Mucosa of rectum (tissue), 2 donors: ENCODE measurements at regions not wholly inside any gene's neighbourhood (a gene's known extent, or its start where the extent isn't known, plus 50 kb on each side); places are given as distances from the start of the nearest gene placed in this dataset.

Experiments used
- H3K27ac ChIP-seq, 2 donors: one replicate each; pipeline ENCODE4 v1.7.0; 2013; ENCODE audit warnings: inconsistent platforms in 2 of 2, low read depth in 2 of 2, low read length in 2 of 2
- H3K27me3 ChIP-seq, 2 donors: one replicate each; pipeline ENCODE4 v1.7.0; 2013; ENCODE audit warnings: low read length in 2 of 2; ENCODE audit not compliant: control insufficient read depth in 2 of 2, insufficient read depth in 2 of 2
- H3K36me3 ChIP-seq, 2 donors: one replicate each; pipeline ENCODE4 v1.7.0; 2013; ENCODE audit warnings: low read length in 2 of 2; ENCODE audit not compliant: control insufficient read depth in 2 of 2, insufficient read depth in 2 of 2
- H3K4me1 ChIP-seq, 2 donors: one replicate each; pipeline ENCODE4 v1.7.0; 2013; ENCODE audit warnings: low read length in 2 of 2, mild to moderate bottlenecking in 1 of 2; ENCODE audit not compliant: control insufficient read depth in 2 of 2, insufficient read depth in 2 of 2
- H3K4me3 ChIP-seq, 2 donors: one replicate each; pipeline ENCODE4 v1.7.0; 2013; ENCODE audit warnings: low read length in 2 of 2
- H3K9ac ChIP-seq, 2 donors: one replicate each; pipeline ENCODE4 v1.7.0; 2013; ENCODE audit warnings: low read length in 2 of 2, low read depth in 1 of 2, mild to moderate bottlenecking in 1 of 2
- H3K9me3 ChIP-seq, 2 donors: one replicate each; pipeline ENCODE4 v1.7.0; 2013; ENCODE audit warnings: low read length in 2 of 2; ENCODE audit not compliant: control insufficient read depth in 2 of 2
- donor health status: healthy.
- donor health status: Normal muscosa, but diverticular disease.

- H3K36me3 ChIP-seq, result no peaks in the 10 kb centered on the region
- no peaks in the 10 kb centered on the region for H3K9me3 ChIP-seq
- H3K27me3 ChIP-seq, result no peaks in the 10 kb centered on the region
- no peak overlapping the region for H3K9ac ChIP-seq
- no peak overlapping the region for H3K27ac ChIP-seq
- H3K4me1 ChIP-seq, result no peaks in the 10 kb centered on the region
- H3K4me3 ChIP-seq, result no peak overlapping the region
Observed at GRCh38 chr11:26023057-26023456, 308.9 kb upstream of the ANO3 start.

- Histone ChIP-seq H3K27me3 (no peaks in the 10 kb centered on the region), H3K36me3 (no peaks in the 10 kb centered on the region), H3K4me1 (no peaks in the 10 kb centered on the region), H3K9me3 (no peaks in the 10 kb centered on the region), H3K4me3 (no peak overlapping the region), H3K27ac (no peak overlapping the region), H3K9ac (no peak overlapping the region)
Observed at GRCh38 chr11:26025676-26026075, 306.3 kb upstream of the ANO3 start.

DNA sequence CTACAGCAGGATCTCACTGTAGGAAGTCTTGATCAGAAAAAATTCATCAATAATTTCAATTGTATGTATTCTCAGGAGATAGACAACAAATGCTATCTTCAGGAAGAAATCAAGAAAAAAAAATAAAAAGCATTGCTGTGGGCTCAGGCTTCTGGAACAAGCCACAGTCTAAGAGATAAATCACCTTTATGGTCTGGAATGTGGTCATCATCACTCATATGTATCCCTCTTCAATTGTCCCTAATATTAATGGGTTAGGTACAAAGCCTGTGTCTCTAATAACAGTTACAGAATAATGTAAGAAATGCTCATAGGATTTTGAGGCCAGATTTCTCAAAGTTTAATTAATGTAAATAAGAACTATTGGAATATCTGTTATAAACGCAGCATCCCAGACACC lies 305.9 kb upstream of the ANO3 start:
- no peaks in the 10 kb centered on the region for H3K36me3 ChIP-seq
- no peak overlapping the region for H3K9ac ChIP-seq
- H3K4me1 ChIP-seq, result no peaks in the 10 kb centered on the region
- no peak overlapping the region for H3K4me3 ChIP-seq
- no peaks in the 10 kb centered on the region for H3K9me3 ChIP-seq
- no peak overlapping the region for H3K27ac ChIP-seq
- H3K27me3 ChIP-seq, result no peaks in the 10 kb centered on the region

DNA sequence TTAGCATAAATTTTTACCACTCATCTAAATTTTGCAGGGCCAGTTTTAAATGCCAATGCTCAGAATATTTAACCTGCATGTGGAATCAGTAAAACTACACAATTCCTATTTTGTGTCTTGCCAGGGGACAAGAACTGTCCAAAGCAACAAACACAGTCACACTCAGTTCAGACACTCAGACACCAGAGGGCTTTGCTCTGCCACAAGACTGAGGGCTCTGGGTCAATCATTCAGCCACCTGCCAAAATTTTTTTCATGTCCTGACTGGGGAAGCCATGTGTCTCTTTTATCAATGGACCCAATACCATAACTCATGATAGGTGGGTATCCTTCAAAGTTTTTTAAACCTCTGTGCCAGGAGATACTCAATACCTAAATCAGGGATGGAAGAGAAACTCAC lies 304.0 kb upstream of the ANO3 start:
- H3K36me3 ChIP-seq, result no peaks in the 10 kb centered on the region
- no peak overlapping the region for H3K27ac ChIP-seq
- no peaks in the 10 kb centered on the region for H3K27me3 ChIP-seq
- no peaks in the 10 kb centered on the region for H3K9me3 ChIP-seq
- H3K4me3 ChIP-seq, result no peak overlapping the region
- H3K9ac ChIP-seq, result no peak overlapping the region
- no peaks in the 10 kb centered on the region for H3K4me1 ChIP-seq

DNA sequence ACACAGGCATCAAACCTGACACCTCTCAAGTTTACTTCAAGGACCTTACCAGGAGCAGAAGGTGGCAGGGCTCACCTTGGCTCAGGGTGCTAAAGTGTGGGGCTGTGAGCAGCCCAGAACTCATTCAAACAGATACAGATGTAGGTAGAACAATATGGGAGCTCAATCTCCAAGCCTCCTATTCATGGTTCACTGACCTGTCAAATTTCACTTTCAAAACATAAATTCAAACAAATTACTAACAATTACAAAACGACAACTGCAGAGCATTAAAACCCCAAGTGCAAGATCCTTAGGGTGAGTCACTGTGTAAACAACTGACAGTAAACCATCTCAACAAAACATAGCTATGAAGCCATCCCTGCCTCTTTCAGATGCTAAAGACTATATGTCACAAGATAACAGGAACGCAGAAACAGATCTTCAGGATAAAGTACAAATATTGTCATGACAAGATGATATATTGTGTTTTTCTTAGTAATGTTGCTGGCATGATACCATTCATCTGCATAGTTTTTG lies 303.5 kb upstream of the ANO3 start:
- H3K36me3 ChIP-seq, result no peaks in the 10 kb centered on the region
- no peaks in the 10 kb centered on the region for H3K27me3 ChIP-seq
- no peak overlapping the region for H3K27ac ChIP-seq
- H3K9me3 ChIP-seq, result no peaks in the 10 kb centered on the region
- H3K9ac ChIP-seq, result no peak overlapping the region
- H3K4me3 ChIP-seq, result no peak overlapping the region
- no peaks in the 10 kb centered on the region for H3K4me1 ChIP-seq

GRCh38 chr11:26030399-26030798 lies 301.5 kb upstream of the ANO3 start:
- no peak overlapping the region for H3K4me3 ChIP-seq
- no peak overlapping the region for H3K9ac ChIP-seq
- no peak overlapping the region for H3K27ac ChIP-seq
- no peaks in the 10 kb centered on the region for H3K36me3 ChIP-seq
- H3K9me3 ChIP-seq, result no peaks in the 10 kb centered on the region
- H3K4me1 ChIP-seq, result no peaks in the 10 kb centered on the region
- H3K27me3 ChIP-seq, result no peaks in the 10 kb centered on the region

DNA sequence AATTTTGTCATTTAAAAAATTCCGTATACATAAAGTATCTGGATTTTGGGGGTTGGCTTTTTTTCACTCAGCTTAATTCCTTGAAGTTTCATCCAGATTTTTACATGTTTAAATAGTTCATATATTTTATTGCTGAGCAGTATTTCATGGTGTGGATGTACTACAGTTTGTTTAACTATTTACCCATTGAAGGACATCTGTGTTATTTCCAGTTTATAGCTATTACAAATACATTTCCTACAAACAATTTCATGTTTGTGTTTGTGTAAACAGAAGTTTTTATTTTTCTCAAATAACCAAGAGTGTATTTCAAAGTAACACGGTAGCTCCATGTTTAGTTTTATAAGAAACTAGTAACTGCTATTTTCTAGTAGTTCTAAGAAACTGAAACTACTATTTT lies 299.7 kb upstream of the ANO3 start:
- H3K4me3 ChIP-seq, result no peak overlapping the region
- no peaks in the 10 kb centered on the region for H3K9me3 ChIP-seq
- no peaks in the 10 kb centered on the region for H3K27me3 ChIP-seq

DNA sequence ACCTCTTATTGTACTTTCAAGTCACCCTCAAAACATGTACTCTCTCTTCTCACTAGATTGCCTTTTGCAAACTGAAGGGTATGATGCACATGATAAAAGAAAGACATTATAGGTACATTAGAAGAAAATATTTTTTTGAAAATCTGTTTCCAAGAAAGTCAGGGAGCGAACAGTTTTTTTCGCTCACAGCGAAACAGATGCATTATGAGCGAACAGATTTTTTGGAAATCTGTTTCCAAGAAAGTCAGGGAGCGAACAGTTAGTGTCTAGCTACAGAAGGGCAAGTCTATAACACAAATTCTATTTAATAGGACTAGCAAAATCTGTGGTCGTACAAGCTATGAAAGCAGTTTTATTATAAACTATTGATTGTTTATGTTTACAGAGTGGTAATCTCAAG lies 296.2 kb upstream of the ANO3 start:
- no peak overlapping the region for H3K4me3 ChIP-seq
- H3K27me3 ChIP-seq, result no peaks in the 10 kb centered on the region
- H3K9ac ChIP-seq, result no peak overlapping the region
- H3K4me1 ChIP-seq, result no peaks in the 10 kb centered on the region
- no peaks in the 10 kb centered on the region for H3K9me3 ChIP-seq
- H3K36me3 ChIP-seq, result no peaks in the 10 kb centered on the region
- H3K27ac ChIP-seq, result no peak overlapping the region

More for the DNA sequence above, 299.7 kb upstream of the ANO3 start:
- Histone ChIP-seq H3K9ac (no peak overlapping the region), H3K36me3 (no peaks in the 10 kb centered on the region), H3K27ac (no peak overlapping the region), H3K4me1 (no peaks in the 10 kb centered on the region)

DNA sequence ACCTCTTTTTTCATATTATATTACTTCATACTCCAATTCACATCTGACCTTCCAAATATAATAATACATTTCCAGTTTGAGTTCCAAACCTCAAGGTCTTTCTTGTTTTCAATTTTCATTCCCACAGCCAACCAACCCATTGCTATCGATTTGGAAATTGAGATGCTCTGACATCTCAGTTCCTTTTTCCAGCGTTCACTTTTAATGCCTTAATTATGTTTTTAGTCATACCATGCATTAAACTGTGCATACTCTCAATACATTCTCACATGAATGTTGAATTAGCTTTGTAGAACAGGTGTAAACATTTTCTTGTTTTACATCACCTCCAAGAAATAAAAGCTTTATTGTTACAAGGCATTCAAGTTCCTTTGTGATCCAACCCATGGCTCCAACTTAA lies 294.2 kb upstream of the ANO3 start:
- H3K9ac ChIP-seq, result no peak overlapping the region
- H3K27ac ChIP-seq, result no peak overlapping the region
- H3K9me3 ChIP-seq, result no peaks in the 10 kb centered on the region
- H3K4me3 ChIP-seq, result no peak overlapping the region
- H3K27me3 ChIP-seq, result no peaks in the 10 kb centered on the region
- no peaks in the 10 kb centered on the region for H3K4me1 ChIP-seq
- H3K36me3 ChIP-seq, result no peaks in the 10 kb centered on the region

GRCh38 chr11:26040339-26040738 lies 291.6 kb upstream of the ANO3 start:
- Histone ChIP-seq H3K9ac (no peak overlapping the region), H3K27me3 (no peaks in the 10 kb centered on the region), H3K9me3 (no peaks in the 10 kb centered on the region), H3K4me3 (no peak overlapping the region), H3K4me1 (no peaks in the 10 kb centered on the region), H3K27ac (no peak overlapping the region), H3K36me3 (no peaks in the 10 kb centered on the region)

GRCh38 chr11:26042113-26042512 lies 289.8 kb upstream of the ANO3 start:
- Histone ChIP-seq H3K9ac (no peak overlapping the region), H3K27me3 (no peaks in the 10 kb centered on the region), H3K4me3 (no peak overlapping the region), H3K9me3 (no peaks in the 10 kb centered on the region), H3K4me1 (no peaks in the 10 kb centered on the region), H3K36me3 (no peaks in the 10 kb centered on the region), H3K27ac (no peak overlapping the region)
